ENCODE measurements at regions not wholly inside any gene's neighbourhood (a gene's known extent, or its start where the extent isn't known, plus 50 kb on each side); places are given as distances from the start of the nearest gene placed in this dataset.
"Not testable (repeated sequence)": the region's sequence is repeated elsewhere in the genome, so short reads cannot be mapped to it uniquely, and the experiment has no call there.

GRCh38 chr16:17565605-17566004, 94.8 kb upstream of the XYLT1 start:
- DNase-seq: no peak
- intact Hi-C loops (cut with DNase I, micrococcal nuclease): no loop called here
- no peak for ATAC-seq

DNA sequence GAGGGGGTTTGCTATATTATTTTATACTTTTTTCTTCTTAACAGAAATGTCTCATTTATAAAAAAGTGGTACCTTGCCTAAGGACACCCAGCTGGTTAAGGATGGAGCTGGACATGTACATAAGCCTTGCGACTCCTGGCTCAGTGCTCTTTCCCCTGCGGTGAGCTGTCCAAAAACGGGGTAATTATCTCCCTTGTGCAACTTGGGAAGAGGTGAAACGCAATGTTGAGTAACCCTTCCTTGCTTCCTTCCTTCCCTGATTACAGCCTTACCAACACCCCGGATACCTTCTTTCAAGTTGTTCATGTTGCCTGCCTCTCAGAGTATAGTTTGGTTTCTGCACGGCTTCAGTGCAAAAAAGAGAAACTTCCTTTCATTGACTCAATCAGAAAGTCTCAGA, 94.1 kb upstream of the XYLT1 start:
- DNase-seq: no peak
- ATAC-seq: no peak
- intact Hi-C loops (cut with DNase I, micrococcal nuclease): no loop called here

DNA sequence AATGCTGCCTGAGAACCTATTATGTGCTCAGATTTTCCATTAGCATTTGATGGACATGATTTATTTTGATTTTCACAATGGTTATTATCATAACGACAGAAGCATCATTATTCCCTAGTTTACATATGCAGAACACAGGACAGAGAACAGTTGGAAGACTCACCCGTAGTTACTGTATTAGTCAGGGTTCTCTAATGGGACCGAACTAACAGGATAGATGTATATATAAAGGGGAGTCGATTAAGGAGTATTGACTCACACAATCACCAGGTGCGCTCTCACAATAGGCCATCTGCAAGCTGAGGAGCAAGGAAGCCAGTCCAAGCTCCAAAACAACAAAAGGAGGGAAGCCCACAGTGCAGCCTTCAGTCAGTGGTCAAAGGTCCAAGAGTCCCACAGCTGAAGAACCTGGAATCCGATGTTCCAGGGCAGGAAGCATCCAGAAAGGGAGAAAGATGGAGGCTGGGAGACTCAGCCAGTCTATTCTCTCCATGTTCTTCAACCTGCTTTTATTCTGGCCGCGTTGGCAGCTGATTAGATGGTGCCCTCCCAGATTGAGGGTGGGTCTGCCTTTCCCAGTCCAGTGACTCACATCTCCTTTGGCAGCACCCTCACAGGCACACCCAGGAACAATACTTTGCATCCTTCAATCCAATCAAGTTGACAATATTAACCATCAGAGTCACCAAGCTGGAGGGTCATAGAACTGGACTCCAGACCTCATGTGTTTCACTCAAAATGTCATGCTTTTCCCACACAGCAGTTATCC, 92.7 kb upstream of the XYLT1 start:
- no peak for ATAC-seq
- intact Hi-C loops (cut with DNase I, micrococcal nuclease): no loop called here
- DNase-seq: no peak

DNA sequence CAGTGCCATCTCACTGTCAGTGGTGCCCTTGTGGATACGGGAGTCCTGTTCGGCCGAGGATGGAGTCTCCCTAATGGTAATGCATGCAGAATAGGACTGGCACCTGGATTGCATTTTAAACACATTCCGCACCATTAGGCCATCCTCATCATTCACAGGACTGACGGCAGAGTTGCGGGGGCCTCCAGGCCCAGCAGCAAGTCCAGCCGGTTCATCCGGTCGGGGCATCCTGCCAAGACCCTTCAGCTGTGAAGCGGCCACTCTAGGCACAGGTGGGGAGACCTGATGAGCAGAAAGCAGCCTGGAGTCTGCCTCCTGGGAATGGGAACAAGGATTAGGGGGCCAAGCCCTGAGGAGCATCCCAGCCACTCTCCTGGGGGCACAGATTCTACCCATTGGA, 90.3 kb upstream of the XYLT1 start:
- no peak for ATAC-seq
- no peak for DNase-seq
- intact Hi-C loops (cut with DNase I, micrococcal nuclease): no loop called here

DNA sequence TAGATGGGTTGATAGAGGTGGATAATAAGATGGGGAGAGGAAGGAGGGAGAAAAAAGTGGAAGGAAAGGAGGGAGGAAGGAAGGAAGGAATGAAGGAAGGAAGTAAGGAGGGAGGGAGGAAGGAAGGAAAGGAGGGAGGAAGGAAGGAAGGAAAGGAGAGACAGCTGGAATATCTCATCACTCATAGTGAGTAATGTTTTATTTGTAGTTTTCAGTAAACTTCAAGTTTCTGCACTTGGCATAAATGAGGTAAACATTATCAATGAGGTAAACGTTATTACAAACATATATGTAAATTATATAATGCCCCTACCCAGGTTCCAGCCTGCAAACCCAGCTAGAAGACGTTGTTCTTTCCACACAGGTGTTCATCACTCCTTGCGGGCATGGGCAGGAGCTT, 89.8 kb upstream of the XYLT1 start:
- no peak for DNase-seq
- intact Hi-C loops (cut with DNase I, micrococcal nuclease): no loop called here
- no peak for ATAC-seq

DNA sequence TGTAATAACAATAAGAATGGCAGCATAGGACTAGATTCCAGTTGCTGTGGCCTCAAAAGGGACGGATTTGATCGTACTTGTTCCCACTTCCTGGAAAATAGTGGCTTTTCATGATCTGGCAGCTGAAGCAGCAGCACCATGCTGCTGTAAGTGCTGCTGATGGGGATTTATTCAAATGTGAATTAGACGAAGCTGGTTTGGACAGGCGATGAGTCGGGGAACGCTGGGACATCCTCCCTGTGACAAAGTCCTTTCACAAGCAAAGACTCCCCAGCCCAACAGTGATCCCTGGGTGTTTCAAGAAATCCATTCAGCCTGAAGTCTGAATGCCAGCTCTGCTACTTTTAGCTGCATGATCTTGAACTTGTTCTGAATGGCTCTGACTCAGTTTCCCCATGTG, 88.6 kb upstream of the XYLT1 start:
- intact Hi-C loops (cut with DNase I, micrococcal nuclease): no loop called here
- DNase-seq (no peak), ATAC-seq (no peak)

DNA sequence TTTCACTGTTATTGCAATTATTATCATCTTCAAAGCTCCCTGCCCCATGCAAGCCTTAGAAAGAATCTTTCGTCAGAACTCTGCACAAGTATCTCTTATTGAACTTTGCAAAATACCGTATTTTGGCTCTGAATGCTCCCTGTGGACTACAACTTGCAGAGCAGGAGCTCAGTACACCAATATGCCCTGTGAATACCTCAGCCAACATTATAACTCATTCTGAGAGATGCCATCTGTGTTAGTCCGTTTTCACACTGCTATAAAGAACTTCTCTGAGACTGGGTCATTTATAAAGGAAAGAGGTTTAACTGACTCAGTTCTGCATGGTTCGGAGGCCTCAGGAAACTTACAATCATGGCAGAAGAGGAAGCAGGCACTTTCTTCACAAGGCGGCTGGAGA, 87.2 kb upstream of the XYLT1 start:
- no peak for DNase-seq
- no peak for ATAC-seq
- intact Hi-C loops (cut with DNase I, micrococcal nuclease): no loop called here

GRCh38 chr16:17557480-17557879, 86.7 kb upstream of the XYLT1 start:
- ATAC-seq: no peak
- DNase-seq: no peak
- intact Hi-C loops (cut with DNase I, micrococcal nuclease): no loop called here

- intact Hi-C loops (cut with DNase I, micrococcal nuclease): no loop called here
- ATAC-seq (peak; percentile 48), DNase-seq (no peak)
Measured at GRCh38 chr16:17556276-17557052, 85.7 kb upstream of the XYLT1 start.

DNA sequence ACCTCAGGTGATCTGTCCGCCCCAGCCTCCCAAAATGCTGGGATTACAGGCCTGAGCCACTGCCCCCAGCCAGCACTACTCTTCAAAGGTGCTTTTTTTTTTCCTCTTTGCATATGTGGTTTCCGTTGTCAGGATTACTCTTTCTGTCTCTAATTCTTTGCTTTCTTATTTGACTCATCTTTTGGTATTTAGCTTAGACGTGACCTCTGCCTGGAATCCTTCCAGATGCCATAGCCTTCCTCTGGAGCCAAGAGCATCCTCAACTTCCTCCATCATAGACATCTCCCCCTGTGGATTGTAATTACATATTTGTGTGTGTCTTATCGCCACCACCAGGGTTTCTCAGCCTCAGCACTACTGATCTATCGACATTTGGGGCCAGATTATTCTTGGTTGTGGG, 84.4 kb upstream of the XYLT1 start:
- ATAC-seq (no peak), DNase-seq (no peak)
- intact Hi-C loops (cut with DNase I, micrococcal nuclease): no loop called here

DNA sequence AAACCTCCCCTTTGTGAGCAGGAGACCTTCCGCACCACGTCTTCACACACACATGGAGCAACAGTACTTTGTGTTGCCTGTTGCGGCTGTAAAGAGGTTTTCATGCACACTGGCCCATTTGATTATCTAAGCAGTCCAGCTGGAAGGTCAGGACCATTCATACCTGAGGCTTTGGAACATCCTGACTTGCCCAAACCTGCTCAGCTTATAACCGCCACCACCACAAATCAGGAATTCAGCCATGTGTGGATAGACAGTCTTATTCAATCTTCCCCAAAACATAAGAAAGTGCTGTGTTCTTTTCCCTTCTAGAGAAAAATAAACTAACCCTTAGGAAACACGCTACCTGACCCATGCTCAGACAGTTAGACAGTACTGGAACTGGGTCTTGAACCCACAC, 81.6 kb upstream of the XYLT1 start:
- no peak for DNase-seq
- intact Hi-C loops (cut with DNase I, micrococcal nuclease): no loop called here
- no peak for ATAC-seq

DNA sequence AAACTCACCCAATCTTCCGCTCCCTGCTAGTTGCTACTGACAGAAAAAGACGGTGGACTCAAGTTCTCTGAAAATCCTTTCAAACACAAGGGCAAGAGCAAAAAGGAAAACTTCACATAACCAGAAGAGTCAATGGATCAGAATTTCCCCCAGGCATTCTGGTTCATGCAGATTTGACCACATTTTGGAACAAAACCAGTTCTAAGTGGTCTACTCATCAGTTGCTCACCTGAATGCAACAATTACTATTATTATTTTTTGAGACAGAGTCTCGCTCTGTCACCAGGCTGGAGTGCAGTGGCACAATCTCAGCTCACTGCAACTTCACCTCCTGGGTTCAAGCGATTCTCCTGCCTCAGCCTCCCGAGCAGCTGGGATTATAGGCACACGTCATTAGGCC, 80.9 kb upstream of the XYLT1 start:
- intact Hi-C loops (cut with DNase I, micrococcal nuclease); DNase-seq; ATAC-seq: not testable (repeated sequence)

DNA sequence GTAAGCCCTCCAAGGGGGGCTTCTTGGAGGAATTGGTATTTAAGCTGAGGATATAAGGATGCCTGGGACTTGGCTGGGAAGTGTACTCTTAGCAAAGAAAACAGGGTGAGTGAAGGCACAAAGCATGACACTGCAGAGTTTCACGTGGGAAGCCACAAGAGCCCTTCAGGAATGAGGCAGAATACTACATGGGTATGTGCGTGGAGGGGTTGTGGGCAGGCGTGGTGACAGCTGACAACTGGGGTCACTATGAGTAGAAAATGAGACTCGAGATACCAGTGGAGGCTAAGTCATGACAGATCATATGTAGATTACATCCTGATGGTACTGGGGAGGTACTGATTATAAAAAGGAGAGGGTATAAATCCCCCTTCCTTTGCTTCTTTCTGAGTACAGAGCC, 78.1 kb upstream of the XYLT1 start:
- ATAC-seq (no peak), DNase-seq (no peak)
- intact Hi-C loops (cut with DNase I, micrococcal nuclease): no loop called here

GRCh38 chr16:17544785-17545184, 74.0 kb upstream of the XYLT1 start:
- DNase-seq: peak in 1 of 2 donors; percentile 12
- intact Hi-C loops (cut with DNase I, micrococcal nuclease): no loop called here
- no peak for ATAC-seq

DNA sequence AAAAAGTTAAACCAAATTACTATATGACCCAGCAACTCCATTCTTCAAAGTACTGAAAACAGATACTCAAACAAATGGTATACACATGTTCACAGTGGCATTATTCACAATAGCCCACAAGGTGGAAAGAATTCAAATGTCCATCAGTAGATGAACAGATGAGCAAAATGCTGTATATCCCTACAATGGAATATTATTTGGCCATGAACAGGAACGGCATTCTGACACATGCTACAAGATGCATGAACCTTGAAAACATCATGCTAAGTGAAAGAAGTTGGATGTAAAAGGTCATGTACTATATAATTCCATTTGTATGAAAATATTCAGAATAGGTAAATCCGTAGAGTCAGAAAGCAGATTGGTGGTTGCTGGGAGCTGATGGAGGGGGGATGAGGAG, 73.5 kb upstream of the XYLT1 start:
- intact Hi-C loops (cut with DNase I, micrococcal nuclease): no loop called here
- DNase-seq (no peak), ATAC-seq (no peak)

DNA sequence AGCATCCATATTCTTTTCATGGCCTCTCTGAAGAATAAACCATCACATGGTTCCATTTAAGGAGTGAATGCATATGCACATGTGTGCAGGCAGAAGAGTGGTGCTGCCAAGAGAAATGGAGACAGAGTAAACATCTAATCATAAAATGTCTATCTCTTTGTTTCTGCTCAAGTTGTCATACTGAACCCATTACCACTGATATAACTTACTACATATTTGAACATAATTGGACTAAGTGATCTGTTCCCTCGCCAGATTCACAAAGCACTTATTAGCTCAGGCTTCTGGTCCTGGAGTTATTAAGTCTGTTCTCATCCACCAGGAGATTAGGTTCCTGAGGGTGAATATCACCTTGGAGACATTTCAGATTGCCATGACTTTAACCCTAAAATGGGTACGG, 72.3 kb upstream of the XYLT1 start:
- ATAC-seq (no peak), DNase-seq (no peak)
- intact Hi-C loops (cut with DNase I, micrococcal nuclease): no loop called here

DNA sequence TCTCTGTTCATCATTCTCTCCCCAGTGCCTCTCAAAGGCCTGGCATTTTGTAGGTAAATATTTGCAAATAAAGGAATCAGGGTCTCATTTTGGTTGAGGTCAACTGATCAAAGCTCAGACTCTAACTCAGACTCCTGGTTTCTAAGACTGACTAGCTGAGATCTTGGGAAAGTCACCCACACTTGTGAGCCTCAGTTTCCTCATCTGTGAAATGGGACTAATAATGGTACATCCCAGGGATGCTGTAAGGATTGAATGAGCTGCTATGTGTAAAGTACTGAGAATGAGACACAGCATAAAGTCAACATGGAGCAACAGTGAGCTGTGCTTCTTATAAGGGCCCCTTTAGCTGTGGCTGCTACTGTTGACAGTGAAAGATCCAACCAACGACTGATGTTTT, 70.6 kb upstream of the XYLT1 start:
- intact Hi-C loops (cut with DNase I, micrococcal nuclease): no loop called here
- DNase-seq (no peak), ATAC-seq (no peak)

GRCh38 chr16:17538927-17539326, 68.2 kb upstream of the XYLT1 start:
- DNase-seq: no peak
- intact Hi-C loops (cut with DNase I, micrococcal nuclease): no loop called here
- ATAC-seq: no peak

DNA sequence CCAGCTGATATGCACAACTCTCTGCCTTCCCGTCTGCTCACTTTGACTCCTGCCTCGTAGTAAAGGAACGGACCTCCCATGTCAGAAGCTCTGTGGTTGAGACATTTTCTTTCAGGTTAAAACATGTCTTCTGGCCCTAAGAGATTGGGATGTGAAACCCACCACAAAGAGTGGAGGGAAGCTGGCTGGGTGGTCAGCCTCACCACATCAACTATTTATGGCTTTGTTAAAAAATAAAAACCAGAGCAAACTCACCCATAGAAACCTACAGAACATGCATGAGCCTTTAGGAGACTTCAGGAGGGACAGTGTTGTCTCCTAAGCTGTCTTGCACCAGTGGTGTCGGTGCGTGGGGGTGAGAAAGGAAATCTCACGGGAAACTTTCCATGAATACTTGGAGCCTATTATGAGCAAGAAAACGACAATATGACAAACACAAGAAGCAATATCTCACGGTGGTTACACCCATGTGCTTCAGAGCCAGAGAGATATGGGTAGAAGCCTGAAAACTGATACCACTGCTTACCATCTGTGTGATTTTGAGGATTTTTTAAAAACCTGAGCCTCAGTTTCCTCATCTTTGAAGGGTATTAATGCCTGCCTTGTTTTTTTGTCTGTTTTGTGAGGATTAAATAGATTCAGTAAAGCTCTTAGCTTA, 61.7 kb upstream of the XYLT1 start:
- DNase-seq (no peak), ATAC-seq (no peak)
- intact Hi-C loops (cut with DNase I, micrococcal nuclease): no loop called here

All from left colon (tissue), 2 donors.